Hematopoietic multipotent progenitor cell treated with erythropoietin and hydrocortisone succinate and interleukin-3 and kit ligand, for 4 days (in vitro differentiated cells): ENCODE measurements at regions not wholly inside any gene's neighbourhood (a gene's known extent, or its start where the extent isn't known, plus 50 kb on each side); places are given as distances from the start of the nearest gene placed in this dataset.
"Not testable (repeated sequence)": the region's sequence is repeated elsewhere in the genome, so short reads cannot be mapped to it uniquely, and the experiment has no call there.

Experiments used
- DNase-seq: peaks from one replicate; pipeline ENCODE4 v3.0.0-alpha.2; 2015

- no peak for DNase-seq
These were observed 335.5 kb downstream of the GJA1 start for GRCh38 chr6:121770943-121771342.

- no peak for DNase-seq
These were observed 336.7 kb downstream of the GJA1 start for GRCh38 chr6:121771937-121772720.

- DNase-seq = no peak
These were observed 340.6 kb downstream of the GJA1 start for GRCh38 chr6:121776054-121776453.

GRCh38 chr6:121780325-121781321, 345.2 kb downstream of the GJA1 start:
- no peak for DNase-seq

GRCh38 chr6:121791396-121792315, 356.2 kb downstream of the GJA1 start:
- DNase-seq = no peak

GRCh38 chr6:121794630-121795029, 359.2 kb downstream of the GJA1 start:
- no peak for DNase-seq

GRCh38 chr6:121797598-121797997, 362.2 kb downstream of the GJA1 start:
- not testable (repeated sequence) for DNase-seq

GRCh38 chr6:121798126-121798525, 362.7 kb downstream of the GJA1 start:
- DNase-seq = not testable (repeated sequence)

- DNase-seq = no peak
These were observed 364.1 kb downstream of the GJA1 start for GRCh38 chr6:121799574-121799973.

- no peak for DNase-seq
These were observed 364.6 kb downstream of the GJA1 start for GRCh38 chr6:121800047-121800446.

- DNase-seq = no peak
These were observed 370.7 kb downstream of the GJA1 start for GRCh38 chr6:121806116-121806515.

- no peak for DNase-seq
These were observed 373.8 kb downstream of the GJA1 start for GRCh38 chr6:121809211-121809610.

- no peak for DNase-seq
These were observed 374.9 kb downstream of the GJA1 start for GRCh38 chr6:121810158-121811032.

- no peak for DNase-seq
These were observed 375.7 kb downstream of the GJA1 start for GRCh38 chr6:121811106-121811505.

GRCh38 chr6:121816361-121816760, 380.9 kb downstream of the GJA1 start:
- DNase-seq = no peak

- DNase-seq = peak; percentile 68
These were observed 381.6 kb downstream of the GJA1 start for GRCh38 chr6:121816906-121817540.

- no peak for DNase-seq
These were observed 388.0 kb downstream of the GJA1 start for GRCh38 chr6:121823437-121823851.

- no peak for DNase-seq
These were observed 390.8 kb downstream of the GJA1 start for GRCh38 chr6:121826156-121826810.

GRCh38 chr6:121828146-121828886, 392.9 kb downstream of the GJA1 start:
- DNase-seq = no peak

GRCh38 chr6:121830736-121831135, 395.3 kb downstream of the GJA1 start:
- no peak for DNase-seq
